MCF 10A (cell line): ENCODE measurements at regions not wholly inside any gene's neighbourhood (a gene's known extent, or its start where the extent isn't known, plus 50 kb on each side); places are given as distances from the start of the nearest gene placed in this dataset.

ENCODE experiments used
- BruUV-seq: library from RNA; stranded (reverse); fragments of 400-500 nt; replicated peaks from 2 replicates; lab custom pipeline; 2021; lab: Mats Ljungman, UMichigan
- CTCF ChIA-PET: fragments of 300-600 bp; sonication (Branson Sonifier 250); formaldehyde crosslinking; extraction: SDS; loops from one replicate; lab custom pipeline; 2021; ENCODE audit warnings: antibody characterized with exemption, inconsistent platforms; lab: Yijun Ruan, JAX
- POLR2A ChIA-PET: fragments of 300-600, 350-650 bp; sonication (Branson Sonifier 250); formaldehyde crosslinking; extraction: SDS; loops from one replicate; lab custom pipeline; 2020; ENCODE audit warnings: antibody characterized with exemption, inconsistent platforms; lab: Yijun Ruan, JAX
- DNase-seq: peaks from one replicate; pipeline ENCODE4 v3.0.0-alpha.2; 2018; ENCODE audit not compliant: unreplicated experiment
- H3K27ac Mint-ChIP-seq: one replicate; pipeline ENCODE4 v1.8.0; 2022; ENCODE audit warnings: mild to moderate bottlenecking, low read depth, mixed read lengths; ENCODE audit not compliant: unreplicated experiment
- H3K27me3 Mint-ChIP-seq: one replicate; pipeline ENCODE4 v1.8.0; 2022; ENCODE audit warnings: mixed read lengths; ENCODE audit not compliant: insufficient read depth, unreplicated experiment
- H3K36me3 Mint-ChIP-seq: one replicate; pipeline ENCODE4 v1.8.0; 2022; ENCODE audit warnings: mild to moderate bottlenecking, moderate library complexity, mixed read lengths; ENCODE audit not compliant: insufficient read depth, unreplicated experiment
- H3K4me1 Mint-ChIP-seq: one replicate; pipeline ENCODE4 v1.8.0; 2022; ENCODE audit warnings: mixed read lengths; ENCODE audit not compliant: insufficient read depth, unreplicated experiment
- H3K4me3 Mint-ChIP-seq: one replicate; pipeline ENCODE4 v1.8.0; 2022; ENCODE audit warnings: mild to moderate bottlenecking, moderate library complexity, mixed read lengths; ENCODE audit not compliant: unreplicated experiment
- H3K9me3 Mint-ChIP-seq: one replicate; pipeline ENCODE4 v1.8.0; 2022; ENCODE audit warnings: mixed read lengths; ENCODE audit not compliant: unreplicated experiment
- CTCF ChIP-seq: fragments of 200-600 bp; IDR thresholded peaks from one replicate; pipeline ENCODE4 v1.8.0; 2022; ENCODE audit warnings: antibody characterized with exemption, mild to moderate bottlenecking; ENCODE audit not compliant: unreplicated experiment
- intact Hi-C: fragments of 100-400 bp; cut with micrococcal nuclease; formaldehyde crosslinking; loops from 2 replicates; pipeline ENCODE4 v1.14.1; 2022

GRCh38 chr22:49166211-49166610, 661.5 kb downstream of the BRD1 start:
- Mint-ChIP-seq H3K4me1 (no peaks in the 10 kb centered on the region), H3K27ac (no peak overlapping the region), H3K27me3 (no peaks in the 10 kb centered on the region), H3K9me3 (peaks cover 28% of the 10 kb centered on the region), H3K4me3 (no peak overlapping the region), H3K36me3 (peaks cover 4% of the 10 kb centered on the region)
- ChIA-PET CTCF (no interaction called here), POLR2A (no interaction called here)
- no TSS peak for BruUV-seq
- no peak for TF ChIP-seq CTCF
- DNase-seq, result no peak
- intact Hi-C loops, result no loop called here

GRCh38 chr22:49164773-49165320, 662.8 kb downstream of the BRD1 start:
- CTCF ChIA-PET, result no interaction called here
- no peak overlapping the region for H3K27ac Mint-ChIP-seq
- intact Hi-C loops, result no loop called here
- no peak overlapping the region for H3K4me3 Mint-ChIP-seq
- H3K27me3 Mint-ChIP-seq, result no peaks in the 10 kb centered on the region
- POLR2A ChIA-PET, result no interaction called here
- no TSS peak for BruUV-seq
- no peak for DNase-seq
- no peak for TF ChIP-seq CTCF
- peaks cover 4% of the 10 kb centered on the region for H3K36me3 Mint-ChIP-seq
- no peaks in the 10 kb centered on the region for H3K4me1 Mint-ChIP-seq
- peaks cover 21% of the 10 kb centered on the region for H3K9me3 Mint-ChIP-seq

DNA sequence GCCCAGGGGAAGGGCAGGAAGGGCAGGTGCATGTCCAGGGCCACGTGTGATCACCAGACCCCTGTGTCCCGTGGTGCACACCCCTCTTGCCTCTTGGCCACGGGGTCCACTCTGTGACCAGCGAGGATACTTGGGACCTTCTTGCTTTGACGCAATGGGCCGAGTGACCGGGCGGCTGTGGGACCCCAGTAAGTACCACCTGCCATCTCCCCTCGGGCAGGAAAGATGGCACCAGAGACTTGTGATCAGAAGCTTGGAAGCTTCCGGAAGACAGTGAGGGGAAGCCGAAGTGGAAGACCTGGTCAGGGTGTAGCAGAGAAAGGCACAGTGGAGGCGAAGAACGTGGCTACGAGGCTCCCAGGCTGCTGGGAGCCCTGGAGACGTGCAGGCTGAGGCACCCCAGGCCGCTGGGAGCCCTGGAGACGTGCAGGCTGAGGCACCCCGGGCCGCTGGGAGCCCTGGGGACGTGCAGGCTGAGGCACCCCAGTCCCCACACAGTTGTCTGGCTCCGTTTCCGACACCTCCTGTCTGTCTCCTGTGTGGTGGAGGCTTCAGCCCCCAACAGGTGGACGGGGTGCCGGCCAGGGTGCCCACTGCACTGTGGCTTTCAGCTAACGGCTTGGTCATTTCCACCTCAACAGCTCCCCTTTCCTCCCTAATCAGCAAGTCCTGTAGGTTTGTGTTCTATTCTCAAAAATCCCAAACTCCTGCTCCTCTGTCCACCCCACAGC, 663.5 kb downstream of the BRD1 start:
- no peak overlapping the region for H3K4me3 Mint-ChIP-seq
- intact Hi-C loops, result no loop called here
- no peak for TF ChIP-seq CTCF
- CTCF ChIA-PET, result no interaction called here
- peaks cover 21% of the 10 kb centered on the region for H3K9me3 Mint-ChIP-seq
- no TSS peak for BruUV-seq
- POLR2A ChIA-PET, result no interaction called here
- H3K36me3 Mint-ChIP-seq, result peaks cover 4% of the 10 kb centered on the region
- H3K27me3 Mint-ChIP-seq, result no peaks in the 10 kb centered on the region
- DNase-seq, result no peak
- no peaks in the 10 kb centered on the region for H3K4me1 Mint-ChIP-seq
- no peak overlapping the region for H3K27ac Mint-ChIP-seq

DNA sequence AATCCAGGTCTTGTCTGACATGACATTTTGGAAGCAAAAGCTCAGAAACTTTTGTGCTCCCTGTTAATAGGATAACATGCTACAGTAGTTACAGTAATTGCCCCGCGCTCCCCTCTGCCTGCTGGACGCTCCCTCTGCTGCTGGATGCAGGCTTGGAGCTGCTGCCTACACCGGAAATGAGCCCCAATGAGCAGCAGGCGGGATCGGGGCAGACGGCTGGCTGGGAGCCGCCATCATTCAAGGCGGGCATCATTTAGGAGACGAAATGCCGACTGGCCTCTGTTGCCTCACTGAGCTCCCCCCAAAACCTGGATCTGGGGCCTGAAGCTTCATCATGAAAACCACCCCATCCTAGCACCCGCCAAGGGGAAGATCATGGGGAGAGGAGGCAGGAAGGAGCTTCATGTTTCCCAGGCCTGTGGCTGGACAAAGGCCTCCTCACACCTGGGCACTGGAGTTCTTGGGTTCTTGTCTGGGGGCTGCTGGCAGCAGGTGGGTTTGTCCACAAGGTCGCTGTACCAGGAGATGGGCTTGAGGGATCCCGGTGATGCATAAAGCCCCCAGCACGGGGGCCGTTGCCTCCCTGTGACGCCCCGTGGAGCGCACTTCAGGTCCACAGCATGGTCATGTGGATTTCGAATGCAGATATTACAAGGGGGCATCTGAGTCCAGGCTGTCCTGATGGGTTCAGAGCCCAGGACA, 664.3 kb downstream of the BRD1 start:
- Mint-ChIP-seq H3K27me3 (no peaks in the 10 kb centered on the region), H3K36me3 (peaks cover 4% of the 10 kb centered on the region), H3K4me3 (no peak overlapping the region), H3K9me3 (peaks cover 21% of the 10 kb centered on the region), H3K4me1 (no peaks in the 10 kb centered on the region), H3K27ac (no peak overlapping the region)
- CTCF ChIA-PET, result no interaction called here
- no peak for TF ChIP-seq CTCF
- POLR2A ChIA-PET, result no interaction called here
- intact Hi-C loops, result no loop called here
- no TSS peak for BruUV-seq
- no peak for DNase-seq
